Astrocyte (in vitro differentiated cells and primary cell): ENCODE measurements at regions not wholly inside any gene's neighbourhood (a gene's known extent, or its start where the extent isn't known, plus 50 kb on each side); places are given as distances from the start of the nearest gene placed in this dataset.

Experiments used
- DNase-seq: peaks from one replicate; pipeline ENCODE4 v3.0.0-alpha.2; 2010; ENCODE audit warnings: low read depth
- FAIRE-seq: peaks from 2 replicates; lab custom pipeline; 2011; peaks lifted over from hg19 to GRCh38; lab: Jason Lieb, UNC
- H2AFZ ChIP-seq: 2 replicates; pipeline ENCODE4 v1.6.0; 2012; ENCODE audit warnings: low read depth, low read length, inconsistent platforms
- H3K27ac ChIP-seq: 2 replicates; pipeline ENCODE4 v1.5.1; 2011; ENCODE audit warnings: low read depth, low read length, inconsistent platforms
- H3K27me3 ChIP-seq: 2 replicates; pipeline ENCODE4 v1.6.0; 2011; ENCODE audit warnings: low read length, inconsistent platforms; ENCODE audit not compliant: insufficient read depth
- H3K36me3 ChIP-seq: 2 replicates; pipeline ENCODE4 v1.5.1; 2011; ENCODE audit warnings: low read length, inconsistent platforms; ENCODE audit not compliant: insufficient read depth
- H3K4me1 ChIP-seq: 2 replicates; pipeline ENCODE4 v1.5.1; 2011; ENCODE audit warnings: low read length, inconsistent platforms; ENCODE audit not compliant: insufficient read depth
- H3K4me2 ChIP-seq: 2 replicates; pipeline ENCODE4 v1.6.0; 2012; ENCODE audit warnings: low read length, inconsistent platforms
- H3K4me3 ChIP-seq: 2 replicates; pipeline ENCODE4 v1.5.1; 2011; ENCODE audit warnings: low read depth, mild to moderate bottlenecking, low read length, inconsistent platforms; ENCODE audit not compliant: insufficient read depth
- H3K79me2 ChIP-seq: 2 replicates; pipeline ENCODE4 v1.6.0; 2012; ENCODE audit warnings: mild to moderate bottlenecking, low read length, inconsistent platforms; ENCODE audit not compliant: insufficient read depth
- H3K9ac ChIP-seq: 2 replicates; pipeline ENCODE4 v1.6.0; 2012; ENCODE audit warnings: mild to moderate bottlenecking, low read length, inconsistent platforms
- H3K9me3 ChIP-seq: 2 replicates; pipeline ENCODE4 v1.5.1; 2012; ENCODE audit warnings: low read depth, mild to moderate bottlenecking, low read length, inconsistent platforms; ENCODE audit not compliant: insufficient read depth
- H4K20me1 ChIP-seq: 2 replicates; pipeline ENCODE4 v1.6.0; 2012; ENCODE audit warnings: low read length, inconsistent platforms; ENCODE audit not compliant: insufficient read depth
- H3K27ac Mint-ChIP-seq: one replicate; pipeline ENCODE4 v1.8.0; 2021; ENCODE audit warnings: mild to moderate bottlenecking, mixed read lengths; ENCODE audit not compliant: unreplicated experiment
- H3K27me3 Mint-ChIP-seq: one replicate; pipeline ENCODE4 v1.8.0; 2021; ENCODE audit warnings: low read depth, mixed read lengths; ENCODE audit not compliant: unreplicated experiment
- H3K36me3 Mint-ChIP-seq: one replicate; pipeline ENCODE4 v1.8.0; 2021; ENCODE audit warnings: low read depth, mixed read lengths; ENCODE audit not compliant: unreplicated experiment
- H3K4me1 Mint-ChIP-seq: one replicate; pipeline ENCODE4 v1.8.0; 2021; ENCODE audit warnings: low read depth, mixed read lengths; ENCODE audit not compliant: unreplicated experiment
- H3K4me3 Mint-ChIP-seq: one replicate; pipeline ENCODE4 v1.8.0; 2021; ENCODE audit warnings: mild to moderate bottlenecking, moderate library complexity, mixed read lengths; ENCODE audit not compliant: unreplicated experiment
- H3K9me3 Mint-ChIP-seq: one replicate; pipeline ENCODE4 v1.8.0; 2021; ENCODE audit warnings: mild to moderate bottlenecking, mixed read lengths; ENCODE audit not compliant: unreplicated experiment
- CTCF ChIP-seq: IDR thresholded peaks from 2 replicates; pipeline ENCODE4 v1.5.1; 2011; ENCODE audit warnings: low read depth, mild to moderate bottlenecking, inconsistent platforms, low read length, moderate library complexity; ENCODE audit not compliant: insufficient read depth
- EZH2 ChIP-seq: IDR thresholded peaks from 2 replicates; pipeline ENCODE4 v1.6.1; 2012; ENCODE audit warnings: mild to moderate bottlenecking, low read length, inconsistent platforms; ENCODE audit not compliant: insufficient read depth

DNA sequence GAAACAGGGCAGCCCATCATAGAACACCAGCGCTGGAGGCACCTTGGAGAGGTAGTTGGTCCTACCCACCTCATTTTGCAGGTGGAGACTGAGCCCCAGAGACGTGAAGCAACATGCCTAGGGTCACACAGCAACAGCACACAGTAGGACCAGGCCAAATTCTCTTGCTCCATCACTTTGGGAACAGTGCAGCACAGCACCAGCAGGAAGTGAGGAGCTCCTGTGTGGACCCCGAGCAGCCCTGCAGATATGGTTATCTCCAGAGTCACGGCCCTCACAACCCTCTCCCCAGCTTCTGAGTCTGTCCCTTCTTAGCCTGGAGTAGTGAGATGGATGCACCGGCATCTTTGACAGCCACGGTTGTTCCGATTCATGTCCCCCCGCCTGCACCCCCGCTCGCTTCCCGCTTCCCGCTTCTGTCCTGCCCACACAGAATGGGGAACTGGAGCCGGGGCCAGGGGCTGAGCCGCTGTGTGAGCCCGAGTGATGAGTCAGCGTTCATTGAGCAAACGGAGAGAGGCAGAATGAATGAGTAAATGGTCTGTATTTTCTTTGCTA lies 72.6 kb upstream of the DUSP22 start:
- Histone ChIP-seq H3K9ac (no peak overlapping the region), H3K4me1 (peaks cover 9% of the 10 kb centered on the region), H4K20me1 (no peaks in the 10 kb centered on the region), H2AFZ (no peak overlapping the region), H3K27ac (no peak overlapping the region), H3K36me3 (no peaks in the 10 kb centered on the region), H3K79me2 (no peaks in the 10 kb centered on the region), H3K27me3 (no peaks in the 10 kb centered on the region), H3K4me2 (peak overlapping the region; percentile 64), H3K4me3 (no peak overlapping the region), H3K9me3 (no peaks in the 10 kb centered on the region)
- H3K4me1 Mint-ChIP-seq: peaks cover 30% of the 10 kb centered on the region
- DNase-seq (peak; percentile 48), FAIRE-seq (no peak)
- no peak overlapping the region for H3K4me3 Mint-ChIP-seq
- H3K9me3 Mint-ChIP-seq: no peaks in the 10 kb centered on the region
- H3K36me3 Mint-ChIP-seq: no peaks in the 10 kb centered on the region
- TF ChIP-seq CTCF (no peak), EZH2 (no peak)
- H3K27ac Mint-ChIP-seq: no peak overlapping the region
- H3K27me3 Mint-ChIP-seq: no peaks in the 10 kb centered on the region

GRCh38 chr6:220312-220711 lies 72.0 kb upstream of the DUSP22 start:
- Histone ChIP-seq H3K9me3 (no peaks in the 10 kb centered on the region), H3K79me2 (no peaks in the 10 kb centered on the region), H3K4me2 (no peak overlapping the region), H3K9ac (no peak overlapping the region), H3K4me3 (no peak overlapping the region), H4K20me1 (no peaks in the 10 kb centered on the region), H3K27ac (no peak overlapping the region), H3K27me3 (no peaks in the 10 kb centered on the region), H3K4me1 (peaks cover 9% of the 10 kb centered on the region), H2AFZ (no peak overlapping the region), H3K36me3 (no peaks in the 10 kb centered on the region)
- no peak for DNase-seq
- no peaks in the 10 kb centered on the region for H3K9me3 Mint-ChIP-seq
- no peak for FAIRE-seq
- no peak overlapping the region for H3K4me3 Mint-ChIP-seq
- TF ChIP-seq EZH2 (no peak), CTCF (no peak)
- no peak overlapping the region for H3K27ac Mint-ChIP-seq
- H3K4me1 Mint-ChIP-seq: peaks cover 32% of the 10 kb centered on the region
- no peaks in the 10 kb centered on the region for H3K27me3 Mint-ChIP-seq
- no peaks in the 10 kb centered on the region for H3K36me3 Mint-ChIP-seq

GRCh38 chr6:220721-221475 lies 71.4 kb upstream of the DUSP22 start:
- Mint-ChIP-seq H3K27ac (peak overlapping the region; percentile 91), H3K4me3 (no peak overlapping the region), H3K4me1 (peaks cover 29% of the 10 kb centered on the region), H3K9me3 (no peaks in the 10 kb centered on the region), H3K27me3 (no peaks in the 10 kb centered on the region), H3K36me3 (no peaks in the 10 kb centered on the region)
- Histone ChIP-seq H2AFZ (peak overlapping the region; percentile 38), H3K27ac (no peak overlapping the region), H3K4me3 (no peak overlapping the region), H3K36me3 (no peaks in the 10 kb centered on the region), H3K9me3 (no peaks in the 10 kb centered on the region), H3K27me3 (no peaks in the 10 kb centered on the region), H4K20me1 (no peaks in the 10 kb centered on the region), H3K4me2 (peak overlapping the region; percentile 61), H3K79me2 (no peaks in the 10 kb centered on the region), H3K9ac (no peak overlapping the region), H3K4me1 (peaks cover 9% of the 10 kb centered on the region)
- FAIRE-seq: no peak
- peak; percentile 13 for DNase-seq
- TF ChIP-seq CTCF: no peak
- no peak for TF ChIP-seq EZH2
